ENCODE measurements at regions not wholly inside any gene's neighbourhood (a gene's known extent, or its start where the extent isn't known, plus 50 kb on each side); places are given as distances from the start of the nearest gene placed in this dataset.
"Not testable (repeated sequence)": the region's sequence is repeated elsewhere in the genome, so short reads cannot be mapped to it uniquely, and the experiment has no call there.

DNA sequence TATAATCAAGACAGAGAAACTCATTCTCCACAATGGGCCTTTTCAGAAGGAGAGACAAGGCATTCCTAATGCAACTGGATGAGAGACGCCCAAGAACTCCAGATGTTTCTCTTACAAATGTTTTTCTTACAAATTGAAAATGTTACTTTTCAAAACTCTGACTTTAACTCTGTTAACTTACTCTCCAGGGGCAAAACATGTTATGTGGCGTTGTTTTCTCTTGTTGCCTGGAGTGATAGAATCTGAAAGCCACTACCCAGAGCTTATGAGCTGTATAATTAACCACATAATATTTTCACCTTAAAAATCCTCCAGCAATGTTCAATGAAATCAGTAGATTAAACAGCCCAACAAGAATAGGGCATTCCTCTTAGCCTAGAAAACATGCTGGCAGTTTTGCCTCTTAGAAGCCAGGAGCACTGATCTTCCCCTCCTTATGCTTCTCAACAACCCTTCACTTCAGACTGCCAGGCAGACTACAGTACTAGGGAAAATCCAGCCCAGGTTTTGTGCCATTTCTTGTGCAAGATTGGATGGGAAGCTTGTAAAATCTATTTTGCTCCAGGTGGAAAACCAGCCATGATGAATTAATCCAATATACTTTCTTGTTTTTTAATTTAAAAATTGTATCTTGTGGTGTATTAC is 186.7 kb upstream of the GADL1 start:
- Histone ChIP-seq H3K36me3 (ENCODE audit: insufficient read depth, low read depth, low read length) (no peaks in the 10 kb centered on the region), H3K9me3 (ENCODE audit: insufficient read depth, low read depth, low read length) (no peaks in the 10 kb centered on the region), H3K9ac (ENCODE audit: low read depth, low read length) (no peak overlapping the region)

DNA sequence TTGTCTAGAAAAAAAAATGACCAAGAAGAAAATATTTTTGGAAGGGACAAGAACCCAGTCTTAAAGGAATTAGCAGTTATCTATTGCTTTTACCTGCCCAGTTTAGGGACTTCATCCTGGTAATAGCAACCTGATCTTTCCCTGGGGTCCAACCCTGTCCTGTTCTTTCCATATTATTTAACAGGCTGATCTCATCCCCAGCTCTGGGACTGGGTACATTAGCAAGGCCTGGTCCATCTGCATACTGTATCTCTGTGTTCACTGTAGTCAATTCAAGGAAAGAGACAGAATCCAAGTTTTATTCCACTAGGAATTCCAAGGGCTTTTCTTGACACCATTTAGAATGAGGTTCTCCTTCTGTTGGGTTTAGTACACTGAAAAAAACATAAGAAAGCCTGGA is 191.7 kb upstream of the GADL1 start:
- Histone ChIP-seq H3K9me3 (ENCODE audit: insufficient read depth, low read depth, low read length) (no peaks in the 10 kb centered on the region), H3K4me1 (ENCODE audit: insufficient read depth, low read length) (no peaks in the 10 kb centered on the region), H3K27ac (ENCODE audit: low read length) (no peak overlapping the region), H3K36me3 (ENCODE audit: insufficient read depth, low read depth, low read length) (no peaks in the 10 kb centered on the region), H3K4me3 (ENCODE audit: low read length) (no peak overlapping the region), H3K9ac (ENCODE audit: low read depth, low read length) (no peak overlapping the region), H3K27me3 (ENCODE audit: insufficient read depth, low read length) (no peaks in the 10 kb centered on the region)

More for the DNA sequence above, 186.7 kb upstream of the GADL1 start:
- Histone ChIP-seq H3K27ac (ENCODE audit: low read length) (no peak overlapping the region), H3K27me3 (ENCODE audit: insufficient read depth, low read length) (no peaks in the 10 kb centered on the region), H3K4me3 (ENCODE audit: low read length) (no peak overlapping the region), H3K4me1 (ENCODE audit: insufficient read depth, low read length) (no peaks in the 10 kb centered on the region)

DNA sequence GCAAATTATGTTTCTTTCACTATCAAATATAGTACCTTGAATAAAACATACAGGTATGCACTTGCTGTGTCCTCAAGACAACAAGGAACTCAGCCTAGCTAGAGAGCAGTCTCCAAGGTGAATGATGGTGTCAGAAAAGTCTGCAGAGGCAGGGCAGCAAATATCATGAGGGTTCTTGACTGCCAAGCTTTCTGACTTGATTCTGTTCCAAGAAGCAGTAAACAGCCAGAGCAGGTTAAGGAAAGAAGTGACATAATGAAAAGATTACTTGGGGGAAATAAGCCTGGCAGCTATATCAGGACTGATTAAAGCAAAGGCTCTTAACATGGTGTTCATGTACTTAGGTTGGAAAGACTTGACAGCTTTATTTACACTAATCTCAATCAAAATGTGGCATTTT is 192.2 kb upstream of the GADL1 start:
- Histone ChIP-seq H3K27ac (ENCODE audit: low read length) (no peak overlapping the region), H3K9ac (ENCODE audit: low read depth, low read length) (no peak overlapping the region), H3K4me3 (ENCODE audit: low read length) (no peak overlapping the region), H3K36me3 (ENCODE audit: insufficient read depth, low read depth, low read length) (no peaks in the 10 kb centered on the region), H3K9me3 (ENCODE audit: insufficient read depth, low read depth, low read length) (no peaks in the 10 kb centered on the region), H3K27me3 (ENCODE audit: insufficient read depth, low read length) (no peaks in the 10 kb centered on the region), H3K4me1 (ENCODE audit: insufficient read depth, low read length) (no peaks in the 10 kb centered on the region)

DNA sequence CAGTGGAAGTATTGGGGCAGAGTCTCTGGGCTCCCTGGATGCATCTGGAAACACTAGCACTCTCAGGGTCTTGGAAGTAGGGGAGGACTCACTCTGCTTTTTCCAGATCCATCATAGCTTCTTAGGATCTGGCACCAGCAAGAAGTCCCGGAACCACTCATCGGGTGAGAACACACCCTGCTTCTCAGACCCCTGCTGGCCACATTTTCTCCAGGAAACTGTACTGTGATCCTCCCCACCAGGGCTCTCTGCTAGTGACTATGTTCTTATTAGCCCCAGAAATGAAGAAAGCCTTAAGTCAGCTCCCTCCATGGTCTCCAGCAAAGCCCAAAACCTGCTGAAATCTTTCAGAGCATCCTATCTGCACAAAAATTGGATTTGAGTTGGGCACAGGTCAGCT is 197.3 kb upstream of the GADL1 start:
- Histone ChIP-seq H3K27ac (ENCODE audit: low read length) (no peak overlapping the region), H3K4me1 (ENCODE audit: insufficient read depth, low read length) (no peaks in the 10 kb centered on the region), H3K36me3 (ENCODE audit: insufficient read depth, low read depth, low read length) (no peaks in the 10 kb centered on the region), H3K4me3 (ENCODE audit: low read length) (no peak overlapping the region), H3K9me3 (ENCODE audit: insufficient read depth, low read depth, low read length) (no peaks in the 10 kb centered on the region), H3K9ac (ENCODE audit: low read depth, low read length) (no peak overlapping the region), H3K27me3 (ENCODE audit: insufficient read depth, low read length) (no peaks in the 10 kb centered on the region)

DNA sequence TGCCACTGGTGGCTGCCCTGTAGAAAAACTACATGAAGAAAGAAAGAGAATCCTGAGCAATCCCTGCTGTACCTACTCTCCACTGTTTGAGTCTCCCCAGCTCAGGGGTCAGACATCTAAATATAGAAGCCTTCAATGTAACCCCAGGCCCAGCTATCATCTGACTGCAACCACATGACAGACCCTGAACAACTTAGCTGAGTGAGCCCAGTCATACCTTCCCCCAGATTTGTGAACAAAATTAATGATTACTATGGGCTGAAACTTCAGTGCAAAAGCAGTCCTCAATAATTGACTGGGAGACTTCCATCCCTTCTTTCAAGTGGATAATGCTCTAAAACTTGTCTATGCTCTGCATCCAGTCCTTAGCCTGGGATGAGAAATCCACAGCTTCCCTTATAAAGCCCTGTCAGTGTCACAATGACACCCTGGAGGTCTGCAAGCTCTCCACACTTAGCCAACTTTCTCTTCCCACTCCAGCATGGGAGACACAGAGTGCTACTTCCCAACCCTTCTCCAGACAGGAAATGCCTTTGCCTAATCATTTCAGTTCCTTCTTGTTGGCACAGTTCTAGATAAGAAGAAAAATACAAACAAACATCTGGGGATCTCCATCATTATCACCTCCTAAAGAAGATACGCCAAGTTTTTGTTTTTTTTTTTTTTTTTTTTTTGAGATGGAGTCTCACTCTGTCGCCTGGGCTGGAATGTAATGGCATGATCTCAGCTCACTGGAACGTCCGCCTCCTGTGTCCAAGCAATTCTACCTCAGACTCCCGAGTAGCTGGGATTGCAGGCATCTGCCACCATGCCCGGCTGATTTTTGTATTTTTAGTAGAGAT is 198.5 kb upstream of the GADL1 start:
- H3K36me3 ChIP-seq (ENCODE audit: insufficient read depth, low read depth, low read length): no peaks in the 10 kb centered on the region
- H3K9ac ChIP-seq (ENCODE audit: low read depth, low read length): no peak overlapping the region

DNA sequence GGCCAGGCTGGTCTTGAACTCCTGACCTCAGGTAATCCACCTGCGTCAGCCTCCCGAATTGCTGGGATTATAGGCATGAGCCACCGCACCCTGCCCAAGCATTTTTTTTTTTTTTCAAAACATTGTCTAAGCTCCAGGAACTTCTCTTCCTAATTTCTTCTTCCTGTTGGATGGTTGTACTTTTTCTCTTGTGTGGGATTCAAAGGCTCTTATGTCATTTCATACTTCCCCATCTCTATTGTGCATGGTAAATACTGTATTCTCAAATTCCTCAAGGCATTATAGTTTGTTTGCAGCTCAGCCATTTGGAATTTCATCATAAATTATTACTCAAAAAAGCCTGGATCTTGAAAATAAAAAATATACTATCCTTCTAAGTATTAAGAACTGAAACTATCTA is 199.1 kb upstream of the GADL1 start:
- no peak overlapping the region for H3K9ac ChIP-seq (ENCODE audit: low read depth, low read length)
- no peaks in the 10 kb centered on the region for H3K36me3 ChIP-seq (ENCODE audit: insufficient read depth, low read depth, low read length)
- H3K4me1 ChIP-seq (ENCODE audit: insufficient read depth, low read length): no peaks in the 10 kb centered on the region
- H3K4me3 ChIP-seq (ENCODE audit: low read length): no peak overlapping the region
- no peaks in the 10 kb centered on the region for H3K9me3 ChIP-seq (ENCODE audit: insufficient read depth, low read depth, low read length)
- H3K27ac ChIP-seq (ENCODE audit: low read length): no peak overlapping the region
- no peaks in the 10 kb centered on the region for H3K27me3 ChIP-seq (ENCODE audit: insufficient read depth, low read length)

More for the DNA sequence above, 198.5 kb upstream of the GADL1 start:
- H3K27ac ChIP-seq (ENCODE audit: low read length): no peak overlapping the region
- H3K4me1 ChIP-seq (ENCODE audit: insufficient read depth, low read length): no peaks in the 10 kb centered on the region
- H3K4me3 ChIP-seq (ENCODE audit: low read length): no peak overlapping the region
- H3K27me3 ChIP-seq (ENCODE audit: insufficient read depth, low read length): no peaks in the 10 kb centered on the region
- no peaks in the 10 kb centered on the region for H3K9me3 ChIP-seq (ENCODE audit: insufficient read depth, low read depth, low read length)

DNA sequence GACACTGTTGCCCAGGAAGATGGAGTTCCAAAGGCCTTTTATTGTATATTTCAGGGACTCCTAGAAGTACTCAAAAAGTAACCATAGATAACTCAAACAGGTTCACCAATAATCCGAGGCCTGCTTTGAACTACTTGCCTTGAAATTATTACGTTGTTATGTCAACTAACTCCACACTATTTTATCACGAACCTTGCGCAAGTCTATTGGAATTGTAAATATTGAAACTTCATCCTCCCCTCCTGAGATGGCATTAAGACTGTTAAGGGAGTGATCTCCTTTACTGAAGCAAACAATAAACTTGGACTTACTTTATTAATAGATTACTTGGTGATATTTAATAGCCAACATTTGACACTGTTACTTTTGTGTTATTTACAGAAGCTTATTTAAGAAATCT is 199.6 kb upstream of the GADL1 start:
- Histone ChIP-seq H3K9me3 (ENCODE audit: insufficient read depth, low read depth, low read length) (no peaks in the 10 kb centered on the region), H3K36me3 (ENCODE audit: insufficient read depth, low read depth, low read length) (no peaks in the 10 kb centered on the region), H3K9ac (ENCODE audit: low read depth, low read length) (no peak overlapping the region), H3K4me1 (ENCODE audit: insufficient read depth, low read length) (no peaks in the 10 kb centered on the region), H3K27ac (ENCODE audit: low read length) (no peak overlapping the region), H3K4me3 (ENCODE audit: low read length) (no peak overlapping the region), H3K27me3 (ENCODE audit: insufficient read depth, low read length) (no peaks in the 10 kb centered on the region)

DNA sequence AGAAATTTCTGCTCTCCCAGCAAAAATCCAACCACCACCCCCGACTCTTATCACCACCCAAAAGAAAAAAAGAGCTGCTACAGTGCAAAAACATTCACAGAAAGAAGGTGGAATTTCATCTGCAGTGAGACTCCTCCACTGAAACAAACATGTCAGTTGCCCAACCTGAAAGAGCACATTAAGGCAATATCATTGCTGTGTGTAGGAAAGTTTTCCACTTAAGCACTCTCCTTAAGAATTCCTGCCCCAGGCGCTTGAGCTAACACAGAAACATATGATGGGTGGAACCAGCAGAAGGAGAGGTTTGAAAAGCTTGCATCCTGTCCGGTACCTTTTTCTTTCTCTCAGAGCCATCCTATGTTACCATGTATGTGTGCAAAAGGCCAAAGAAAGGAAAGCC is 200.8 kb upstream of the GADL1 start:
- H3K27ac ChIP-seq (ENCODE audit: low read length): no peak overlapping the region
- H3K27me3 ChIP-seq (ENCODE audit: insufficient read depth, low read length): no peaks in the 10 kb centered on the region
- H3K9me3 ChIP-seq (ENCODE audit: insufficient read depth, low read depth, low read length): no peaks in the 10 kb centered on the region
- no peak overlapping the region for H3K4me3 ChIP-seq (ENCODE audit: low read length)
- H3K9ac ChIP-seq (ENCODE audit: low read depth, low read length): no peak overlapping the region
- H3K36me3 ChIP-seq (ENCODE audit: insufficient read depth, low read depth, low read length): no peaks in the 10 kb centered on the region
- H3K4me1 ChIP-seq (ENCODE audit: insufficient read depth, low read length): no peaks in the 10 kb centered on the region

DNA sequence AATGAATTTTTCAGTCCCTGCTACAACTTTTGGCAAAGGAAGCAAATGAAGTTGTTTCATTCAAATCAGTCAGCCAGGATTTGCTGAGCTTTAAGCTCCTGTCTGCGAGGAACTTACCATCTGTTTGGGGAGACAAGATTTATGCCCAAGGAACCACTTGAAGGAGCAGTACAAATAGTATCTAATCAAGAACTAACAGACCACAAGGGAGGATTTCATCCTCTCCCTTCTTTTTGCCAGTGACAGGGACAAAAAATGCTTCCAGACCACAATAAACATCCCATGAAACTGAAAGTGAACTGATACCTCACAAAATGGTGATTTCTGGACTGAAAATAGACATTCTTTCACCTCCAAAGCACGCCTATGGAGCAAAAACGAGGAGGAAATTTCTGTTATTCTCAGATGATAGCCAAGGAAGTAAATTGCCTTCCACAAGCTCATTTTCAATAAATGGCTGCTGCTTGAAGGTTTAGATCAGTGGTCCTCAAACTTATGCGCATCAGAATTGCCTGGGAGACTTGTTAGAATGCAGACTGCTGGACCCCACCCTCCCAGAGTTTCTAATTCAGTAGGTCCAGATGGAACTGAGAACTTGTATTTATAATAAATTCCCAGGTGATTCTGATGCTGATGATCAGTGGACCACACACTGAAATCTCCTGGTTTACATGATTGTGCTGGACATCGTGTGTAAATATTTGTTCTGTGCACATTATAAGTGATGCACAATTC is 202.4 kb upstream of the GADL1 start:
- no peaks in the 10 kb centered on the region for H3K27me3 ChIP-seq (ENCODE audit: insufficient read depth, low read length)
- no peak overlapping the region for H3K9ac ChIP-seq (ENCODE audit: low read depth, low read length)
- H3K27ac ChIP-seq (ENCODE audit: low read length): no peak overlapping the region
- H3K4me1 ChIP-seq (ENCODE audit: insufficient read depth, low read length): no peaks in the 10 kb centered on the region
- no peak overlapping the region for H3K4me3 ChIP-seq (ENCODE audit: low read length)
- H3K36me3 ChIP-seq (ENCODE audit: insufficient read depth, low read depth, low read length): no peaks in the 10 kb centered on the region
- peaks cover under 1% of the 10 kb centered on the region; the same call in 1 of the 2 replicates for H3K9me3 ChIP-seq (ENCODE audit: insufficient read depth, low read depth, low read length)

DNA sequence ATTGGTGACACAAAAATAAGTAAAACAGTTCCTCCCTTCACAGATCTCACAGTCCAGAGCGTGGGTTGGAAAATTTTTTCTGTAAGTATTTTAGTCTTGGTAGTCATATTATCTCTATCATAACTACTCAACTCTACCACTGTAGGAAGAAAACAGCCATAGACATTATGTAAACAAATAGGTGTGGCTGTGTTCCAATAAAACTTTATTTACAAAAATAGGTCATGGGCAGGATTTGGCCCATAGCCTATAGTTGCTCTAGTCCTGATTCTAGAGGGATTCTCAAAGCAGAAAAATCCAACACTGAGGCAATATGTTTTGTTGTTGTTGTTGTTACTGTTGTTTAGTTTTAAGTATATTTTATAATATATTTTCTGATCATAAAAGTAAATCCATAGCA is 206.1 kb upstream of the GADL1 start:
- 0 out of 2 replicates have a peak, but pooled peaks cover 3% of the 10 kb centered on the region for H3K4me1 ChIP-seq (ENCODE audit: insufficient read depth, low read length)
- no peaks in the 10 kb centered on the region for H3K36me3 ChIP-seq (ENCODE audit: insufficient read depth, low read depth, low read length)
- peaks cover 4% of the 10 kb centered on the region; the same call in 1 of the 2 replicates for H3K9me3 ChIP-seq (ENCODE audit: insufficient read depth, low read depth, low read length)
- no peaks in the 10 kb centered on the region for H3K27me3 ChIP-seq (ENCODE audit: insufficient read depth, low read length)
- no peak overlapping the region for H3K9ac ChIP-seq (ENCODE audit: low read depth, low read length)
- H3K27ac ChIP-seq (ENCODE audit: low read length): no peak overlapping the region
- H3K4me3 ChIP-seq (ENCODE audit: low read length): no peak overlapping the region

DNA sequence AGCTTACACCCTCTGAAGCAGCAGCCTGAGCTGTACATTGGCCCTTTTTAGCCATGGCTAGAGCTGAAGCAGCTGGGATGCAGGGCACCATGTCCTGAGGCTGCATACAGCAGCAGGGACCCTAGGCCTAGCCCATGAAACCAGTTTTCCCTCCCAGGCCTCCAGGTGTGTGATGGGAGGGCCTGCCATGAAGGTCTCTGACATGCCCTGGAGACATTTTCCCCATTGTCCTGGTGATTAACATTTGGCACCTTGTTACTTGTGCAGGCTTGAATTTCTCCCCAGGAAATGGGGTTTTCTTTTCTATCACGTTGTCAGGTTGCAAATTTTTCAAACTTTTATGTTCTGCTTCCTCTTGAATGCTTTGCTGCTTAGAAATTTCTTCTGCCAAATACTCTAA is 206.8 kb upstream of the GADL1 start:
- not testable (repeated sequence) for H3K4me3 ChIP-seq (ENCODE audit: low read length); H3K27ac ChIP-seq (ENCODE audit: low read length); H3K9me3 ChIP-seq (ENCODE audit: insufficient read depth, low read depth, low read length); H3K36me3 ChIP-seq (ENCODE audit: insufficient read depth, low read depth, low read length); H3K9ac ChIP-seq (ENCODE audit: low read depth, low read length); H3K4me1 ChIP-seq (ENCODE audit: insufficient read depth, low read length); H3K27me3 ChIP-seq (ENCODE audit: insufficient read depth, low read length)

Data from iPS-20b (cell line).